CD4-positive, alpha-beta T cell treated with Interleukin-17A for 1 hour (primary cell): ENCODE measurements at regions not wholly inside any gene's neighbourhood (a gene's known extent, or its start where the extent isn't known, plus 50 kb on each side); places are given as distances from the start of the nearest gene placed in this dataset.

Source experiments
- DNase-seq: peaks from one replicate; pipeline ENCODE4 v3.0.0-alpha.2; 2020

DNA sequence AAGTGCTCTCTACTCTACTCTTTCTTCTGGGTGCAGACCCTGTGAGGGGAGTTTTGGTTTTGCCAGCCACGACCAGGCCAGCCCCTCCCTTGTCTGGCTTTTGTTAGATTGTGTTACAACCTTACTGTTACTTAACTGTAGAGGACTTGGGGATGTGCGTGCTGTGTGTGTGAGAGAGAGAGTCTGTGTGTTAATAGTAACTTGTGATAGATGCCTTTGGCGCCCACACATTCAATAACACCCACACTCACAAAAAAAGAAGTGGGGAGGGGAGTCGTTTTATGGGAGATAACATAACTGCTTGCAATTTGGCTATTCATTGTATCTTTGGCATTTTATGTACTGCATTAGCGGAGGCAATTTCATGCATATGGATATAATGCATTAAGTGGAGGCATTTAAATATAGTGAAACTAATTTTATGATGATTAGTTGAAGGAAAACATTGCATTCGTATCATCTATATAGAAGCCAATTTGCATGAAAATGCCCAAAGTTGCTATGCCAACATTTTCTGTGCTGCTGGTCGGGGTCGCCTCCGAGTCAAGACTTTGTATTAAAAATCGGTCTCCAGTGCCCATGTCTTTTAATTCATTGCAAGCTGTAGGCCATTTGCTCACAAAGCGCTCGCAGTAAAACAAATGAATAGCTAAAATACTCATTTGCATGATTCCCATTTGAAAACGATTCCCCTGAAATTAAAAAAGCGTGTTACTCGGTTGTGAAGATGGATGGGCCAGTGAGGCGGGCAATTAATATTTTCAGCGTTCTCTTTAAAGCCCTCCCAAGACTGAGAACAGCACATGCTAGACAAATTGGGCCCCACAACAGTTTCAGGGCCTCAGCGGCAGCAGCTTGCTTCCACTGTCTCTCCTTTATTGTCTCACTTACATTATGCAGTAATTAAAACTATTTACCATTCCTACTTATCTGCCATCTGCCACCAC, 158.5 kb upstream of the SMAD3 start:
- no peak for DNase-seq

DNA sequence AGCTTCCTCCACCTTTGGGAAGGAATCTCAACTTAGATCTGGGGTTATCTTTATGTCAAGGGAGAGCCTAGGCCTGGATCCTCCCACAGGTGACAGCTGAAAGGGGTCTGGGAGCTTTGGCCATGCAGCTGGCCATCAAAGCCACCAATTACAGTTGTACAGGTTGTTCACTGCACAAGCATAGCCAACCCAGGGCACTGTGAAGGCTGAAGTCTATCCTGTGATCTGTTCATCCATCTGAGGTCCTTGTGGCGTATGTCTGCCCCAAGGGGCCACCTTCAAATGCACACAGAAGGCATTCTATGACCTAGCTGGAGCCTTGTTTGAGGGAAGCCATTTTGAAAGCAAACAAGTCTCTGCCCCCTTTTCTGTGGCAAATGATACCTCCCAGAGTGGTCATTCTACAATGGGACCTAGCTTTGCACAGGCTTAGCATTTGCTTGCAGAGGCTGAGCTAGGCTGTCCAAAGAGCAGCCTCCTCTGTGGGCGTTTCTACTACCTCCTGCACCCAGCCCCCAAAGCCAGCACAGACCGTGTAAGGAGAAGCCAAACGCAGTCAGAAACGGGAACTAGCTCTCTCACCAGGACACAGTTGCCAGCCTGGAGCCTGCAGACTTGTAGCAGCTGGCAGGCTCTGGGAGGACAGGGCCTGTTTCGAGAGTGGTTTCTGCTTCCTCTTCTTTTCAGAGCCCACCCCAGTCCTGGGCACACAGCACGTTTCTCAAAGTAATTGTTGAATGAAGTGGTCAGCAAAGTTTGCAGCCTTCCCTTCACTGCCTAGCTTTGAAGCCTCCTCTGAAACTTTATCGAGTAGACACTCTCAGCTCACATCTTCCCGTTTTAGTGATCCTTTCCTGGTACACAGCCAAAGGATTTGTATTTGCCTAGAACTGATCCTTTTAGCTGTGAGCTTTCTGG, 157.3 kb upstream of the SMAD3 start:
- peak; percentile 11 for DNase-seq

DNA sequence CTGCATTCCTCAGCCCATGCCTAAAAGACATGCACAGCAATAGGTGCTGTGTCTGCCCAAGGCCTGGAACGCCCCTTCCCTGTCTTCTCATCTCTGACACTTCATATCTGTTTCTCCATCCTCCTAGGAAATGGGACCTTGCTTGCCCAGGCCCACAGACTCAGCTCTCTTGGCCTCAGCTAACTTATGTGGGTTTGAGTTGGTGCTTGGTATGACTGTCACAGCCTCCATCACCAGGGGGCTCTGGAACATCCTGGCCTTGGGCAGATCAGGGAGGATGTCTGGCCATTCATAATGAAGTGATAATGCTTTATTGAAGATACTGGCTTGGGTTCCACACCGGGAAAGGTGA, 156.7 kb upstream of the SMAD3 start:
- DNase-seq: no peak

DNA sequence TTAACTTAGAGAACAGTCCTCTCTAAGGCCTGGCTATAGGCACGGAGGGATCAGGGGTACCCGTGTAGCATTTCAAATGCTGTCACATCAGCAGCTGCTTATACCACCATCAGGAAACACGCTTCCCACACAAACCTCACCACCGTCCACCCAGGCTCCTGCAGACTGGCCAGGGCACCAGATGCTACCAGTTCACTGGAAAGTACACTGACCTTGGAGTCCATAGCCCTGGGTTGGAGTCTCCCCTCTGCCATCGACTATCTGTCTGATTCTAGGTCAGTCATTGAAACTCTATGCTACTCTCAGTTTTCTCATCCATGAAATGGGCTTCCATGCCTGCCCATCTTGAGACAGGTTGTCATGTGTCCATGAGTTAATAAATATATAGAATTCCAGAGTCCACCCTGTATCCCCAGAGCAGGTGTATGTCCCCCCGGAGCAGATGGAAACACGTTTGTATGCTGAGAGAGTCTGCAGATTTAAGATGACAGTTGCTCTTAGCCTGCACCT, 156.0 kb upstream of the SMAD3 start:
- no peak for DNase-seq

DNA sequence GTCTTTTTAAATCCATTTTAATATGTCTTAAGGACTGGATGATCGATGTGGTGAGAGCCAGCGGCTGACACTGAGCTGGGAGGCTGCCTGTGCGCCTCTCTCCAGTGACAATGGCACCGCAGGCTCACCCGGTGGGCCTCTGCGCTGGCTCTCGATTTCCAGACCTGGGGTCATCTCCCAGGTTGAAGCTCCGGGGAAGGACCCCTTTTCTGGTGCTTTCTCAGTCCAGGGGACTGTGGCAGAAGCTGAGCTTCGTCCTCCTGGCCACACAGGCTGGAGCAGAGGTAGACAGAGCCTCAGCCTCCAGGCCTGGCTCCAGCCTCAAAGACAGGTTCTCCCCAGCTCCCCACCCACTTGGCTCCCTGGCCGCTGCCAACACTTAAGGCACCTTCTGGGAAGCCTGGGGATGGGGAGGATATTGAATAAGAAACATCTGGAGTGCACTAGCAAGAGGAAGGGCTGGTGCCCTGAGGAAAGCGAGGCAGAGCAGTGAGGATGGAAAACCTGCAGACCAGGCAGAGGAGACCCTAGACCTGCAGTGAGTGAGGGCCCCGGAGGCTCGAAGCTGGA, 154.2 kb upstream of the SMAD3 start:
- no peak for DNase-seq

DNA sequence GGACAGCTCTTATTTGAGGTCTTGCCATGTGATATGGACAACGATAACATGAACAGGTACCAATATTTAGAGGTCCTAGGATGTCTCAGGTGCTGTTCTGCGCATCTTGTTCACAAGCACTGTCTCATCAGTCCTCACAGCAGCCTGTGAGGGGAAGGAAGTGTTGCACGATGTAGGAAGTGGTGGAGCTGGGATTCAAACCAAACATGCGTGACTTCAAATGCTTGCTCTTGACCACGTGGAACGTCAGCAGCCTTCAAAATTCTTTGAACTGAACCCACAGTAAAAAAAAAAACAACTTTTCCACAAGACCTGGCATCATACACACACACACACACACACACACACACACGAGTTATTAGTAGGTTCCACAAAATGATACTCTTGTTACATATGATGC, 153.4 kb upstream of the SMAD3 start:
- peak; percentile 38 for DNase-seq

DNA sequence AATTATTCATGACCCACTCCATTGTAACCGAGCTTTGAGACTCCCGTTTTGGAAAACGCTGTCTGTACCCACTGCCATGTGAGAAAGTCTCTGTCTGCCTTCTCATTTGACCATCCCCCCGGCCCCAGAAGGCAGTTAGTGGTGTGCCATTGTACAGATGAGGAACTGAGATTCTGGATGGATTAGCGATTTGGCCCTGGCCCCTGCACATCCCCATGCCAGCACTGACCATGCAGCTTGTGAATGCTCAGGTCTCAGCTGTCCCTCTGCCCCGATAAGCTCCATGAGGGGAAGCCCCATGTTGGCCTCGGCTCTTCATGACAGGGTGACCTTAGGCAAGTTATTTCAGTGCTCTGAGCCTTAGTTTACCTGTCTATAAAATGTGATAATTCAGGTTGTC, 153.0 kb upstream of the SMAD3 start:
- no peak for DNase-seq

DNA sequence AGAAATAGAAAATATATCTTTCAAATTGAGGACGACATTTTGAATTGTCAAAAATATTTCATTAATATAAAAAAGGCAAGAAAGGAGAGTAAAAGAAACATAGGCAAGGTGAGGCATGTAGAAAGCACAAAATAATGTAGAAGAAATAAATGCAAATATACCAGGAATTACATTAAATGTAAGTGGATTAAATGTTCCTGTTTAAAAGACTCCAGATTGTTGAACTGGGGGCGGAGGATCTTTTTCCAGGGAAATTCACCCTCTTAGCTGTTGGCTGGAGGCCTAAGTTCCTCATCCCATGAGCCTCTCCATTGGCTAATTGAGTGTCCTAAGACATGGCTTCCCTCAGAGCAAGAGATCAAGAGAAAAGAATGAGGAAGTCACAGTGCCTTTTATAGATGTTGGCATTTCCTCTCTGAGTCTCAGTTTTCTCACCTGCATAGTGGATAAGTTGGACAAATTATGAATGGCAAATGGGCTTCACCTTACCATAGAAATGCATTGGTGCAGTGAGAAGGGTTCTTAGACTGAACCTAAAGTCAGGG, 147.4 kb upstream of the SMAD3 start:
- DNase-seq: no peak

DNA sequence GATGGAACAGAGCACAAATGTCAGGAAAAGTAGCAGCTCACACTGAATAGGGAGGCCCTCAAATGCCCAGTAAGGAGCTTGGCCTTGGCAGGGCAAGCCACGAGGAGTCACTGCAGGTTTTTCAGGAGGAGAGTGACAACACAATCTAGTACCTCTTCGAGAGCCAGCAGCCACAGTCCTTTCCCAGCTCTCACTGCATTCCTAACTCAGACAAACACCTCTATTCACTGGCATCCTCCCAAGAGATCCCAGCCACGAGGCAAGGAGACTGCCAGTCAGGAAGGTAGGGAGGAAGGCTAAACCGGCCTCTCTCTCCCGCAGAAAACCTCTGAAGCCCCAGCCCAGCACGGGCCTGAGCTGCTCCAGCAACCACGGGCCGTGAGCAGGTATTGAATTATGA, 146.0 kb upstream of the SMAD3 start:
- no peak for DNase-seq

DNA sequence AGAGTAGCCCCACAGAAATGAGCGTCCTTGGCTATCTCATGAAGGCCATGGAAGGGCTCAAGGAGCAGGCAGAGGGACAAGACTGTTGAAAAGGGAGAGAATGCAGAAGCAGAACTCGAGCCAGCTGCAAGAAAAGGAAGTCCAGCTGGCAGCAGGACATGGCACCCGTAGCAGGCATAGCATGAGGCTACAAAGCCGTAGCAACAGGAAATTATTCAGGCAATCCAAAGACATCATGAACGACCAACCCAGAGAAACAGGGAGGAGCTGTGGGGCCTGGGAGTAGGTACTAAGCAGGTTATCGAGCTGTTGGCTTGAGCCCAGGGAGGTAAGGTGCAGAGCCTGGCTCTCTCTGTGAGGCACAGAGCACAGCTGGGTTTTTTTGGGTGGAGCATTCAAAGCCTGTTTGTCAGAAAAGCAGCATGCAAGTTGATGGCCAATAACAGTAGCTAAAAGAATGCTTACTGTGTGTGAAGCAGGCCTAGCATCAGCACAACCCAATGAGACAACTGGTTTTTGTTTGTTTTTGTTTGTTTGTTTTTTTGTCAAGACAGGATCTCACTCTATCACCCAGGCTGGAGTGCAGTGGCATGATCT, 144.0 kb upstream of the SMAD3 start:
- DNase-seq: no peak

DNA sequence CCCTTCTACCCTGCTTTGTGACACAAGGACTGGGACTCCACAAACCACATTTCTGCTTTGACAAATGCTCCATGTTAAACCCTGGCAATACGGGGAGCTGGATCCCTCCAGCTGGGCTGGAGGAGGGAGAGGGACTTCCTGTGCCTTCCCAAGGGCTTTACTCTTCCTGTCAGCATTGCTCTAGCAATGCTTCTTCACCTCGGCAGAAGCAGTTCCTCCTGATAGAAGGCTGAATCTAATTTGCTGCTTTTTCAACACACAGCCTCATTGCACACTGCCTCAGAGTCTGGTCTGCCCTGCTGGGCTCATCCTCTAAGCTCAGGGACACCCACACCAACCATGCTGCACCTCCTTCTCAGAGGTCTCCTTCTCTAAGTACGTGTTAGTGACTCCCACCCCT, 142.8 kb upstream of the SMAD3 start:
- DNase-seq: no peak

DNA sequence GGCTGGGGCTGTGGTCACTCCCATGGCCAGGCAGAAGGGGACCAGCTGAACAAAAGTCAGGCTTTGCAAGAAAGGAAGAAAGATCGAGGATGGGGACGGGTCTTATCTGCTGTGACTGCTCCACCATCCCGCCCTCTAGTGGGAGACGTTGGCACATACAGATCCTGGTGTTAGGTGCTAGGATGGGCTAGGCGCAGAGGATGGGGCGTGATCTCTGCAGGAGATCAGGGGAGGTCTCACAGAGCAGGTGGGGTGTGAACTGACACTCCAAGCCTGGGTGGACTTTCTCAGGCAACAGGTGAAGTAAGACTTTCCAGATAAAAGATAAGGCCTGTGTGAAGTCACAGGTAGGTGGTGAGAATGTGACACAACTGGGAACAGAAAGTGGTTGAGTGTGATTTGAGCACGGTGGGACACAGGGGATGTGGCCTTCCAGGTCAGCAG, 141.9 kb upstream of the SMAD3 start:
- peak; percentile 28 for DNase-seq

DNA sequence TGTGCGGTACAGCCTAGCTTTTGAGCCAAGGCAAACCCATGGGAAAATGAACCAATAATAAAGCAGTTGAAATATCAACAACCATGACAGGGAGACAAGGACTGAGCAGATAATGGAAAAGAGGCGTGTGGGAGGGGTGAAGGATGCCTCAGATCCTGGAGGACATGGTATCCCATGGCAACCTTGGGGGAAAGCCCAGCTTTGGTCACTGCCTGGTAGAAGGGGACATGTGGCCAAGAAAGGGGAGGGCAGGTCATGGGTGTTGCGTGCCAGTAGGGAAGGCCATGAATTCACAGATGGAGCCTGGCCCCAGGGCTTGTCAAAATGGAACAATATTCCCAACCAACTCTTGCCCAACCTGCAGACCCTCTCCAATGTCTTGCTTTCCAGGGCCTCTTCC, 140.5 kb upstream of the SMAD3 start:
- DNase-seq: no peak

DNA sequence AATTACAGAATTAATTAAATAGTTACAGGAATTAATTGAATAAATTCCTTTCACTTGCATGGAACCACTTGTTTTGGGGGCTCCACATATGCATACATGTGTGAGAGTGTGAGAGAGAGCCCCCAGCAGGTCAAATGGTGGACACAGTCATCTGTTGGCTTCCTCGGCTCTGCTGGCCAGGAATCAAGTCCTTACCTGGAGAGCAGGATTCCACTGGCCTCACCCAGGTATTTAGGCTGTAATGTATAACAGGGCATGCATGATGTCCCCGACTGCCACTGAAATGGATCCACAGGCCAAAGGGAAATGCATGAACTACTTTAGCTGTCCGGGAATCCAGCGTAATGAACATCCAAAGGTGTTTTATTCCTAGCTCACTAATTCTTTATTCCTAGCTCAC, 139.7 kb upstream of the SMAD3 start:
- no peak for DNase-seq

DNA sequence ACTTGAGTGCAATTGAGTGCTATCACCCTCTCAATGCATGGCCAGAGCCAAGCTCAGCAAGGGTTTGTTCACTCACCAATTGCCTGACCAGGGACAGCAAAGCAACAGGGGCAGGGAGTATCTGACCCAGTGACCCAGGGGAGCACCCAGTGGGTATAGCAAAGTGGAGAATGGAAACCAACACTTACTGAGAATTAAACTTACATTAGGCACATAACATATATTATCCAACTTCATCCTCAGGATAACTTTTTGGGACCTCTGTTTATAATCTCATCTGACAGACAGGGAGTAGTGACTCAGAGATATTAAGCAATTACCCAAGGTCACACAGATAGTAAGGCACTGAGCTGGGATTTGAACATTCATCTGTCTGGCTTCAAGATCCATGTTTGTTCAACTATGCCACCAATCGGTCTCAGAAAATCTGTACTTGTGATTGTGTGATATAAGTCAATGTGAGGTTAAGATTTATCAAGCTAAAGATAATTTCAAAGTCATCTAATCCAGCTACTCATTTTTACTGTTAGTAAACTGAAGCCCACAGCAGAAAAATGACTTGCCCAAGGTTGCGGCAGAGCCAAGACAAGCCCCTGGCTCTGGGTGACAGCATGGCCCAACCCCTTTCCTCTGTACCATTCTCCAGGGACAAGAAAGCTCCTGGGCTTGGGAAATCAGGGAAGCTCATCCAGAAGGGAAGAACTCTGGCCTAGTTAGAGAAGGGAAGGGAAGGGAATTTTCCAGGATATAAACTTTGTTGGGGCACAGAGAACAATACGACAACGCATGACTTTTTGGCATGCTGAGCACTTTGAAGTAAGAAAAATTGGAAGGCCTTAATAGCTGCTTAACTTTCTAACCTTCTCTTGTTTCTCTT, 138.0 kb upstream of the SMAD3 start:
- DNase-seq: no peak

DNA sequence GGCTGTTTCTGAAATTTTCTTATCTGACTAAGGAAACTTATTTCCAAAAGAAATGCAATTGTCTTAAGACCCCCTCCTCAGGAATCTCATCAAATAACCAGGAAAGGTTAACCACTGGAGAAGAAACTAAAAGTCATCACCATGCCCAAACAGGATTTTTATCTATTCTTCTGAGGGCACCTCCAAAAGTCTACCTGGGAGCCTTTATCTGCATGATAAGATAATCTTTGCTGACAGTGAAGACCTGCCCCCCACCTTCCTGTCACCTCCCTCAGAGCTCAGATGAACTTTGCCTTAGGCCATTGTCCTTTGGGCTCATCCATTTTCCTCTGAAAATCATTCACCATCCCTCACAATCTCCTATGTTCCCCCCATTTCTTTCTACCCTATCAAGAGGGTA, 137.3 kb upstream of the SMAD3 start:
- DNase-seq: no peak

DNA sequence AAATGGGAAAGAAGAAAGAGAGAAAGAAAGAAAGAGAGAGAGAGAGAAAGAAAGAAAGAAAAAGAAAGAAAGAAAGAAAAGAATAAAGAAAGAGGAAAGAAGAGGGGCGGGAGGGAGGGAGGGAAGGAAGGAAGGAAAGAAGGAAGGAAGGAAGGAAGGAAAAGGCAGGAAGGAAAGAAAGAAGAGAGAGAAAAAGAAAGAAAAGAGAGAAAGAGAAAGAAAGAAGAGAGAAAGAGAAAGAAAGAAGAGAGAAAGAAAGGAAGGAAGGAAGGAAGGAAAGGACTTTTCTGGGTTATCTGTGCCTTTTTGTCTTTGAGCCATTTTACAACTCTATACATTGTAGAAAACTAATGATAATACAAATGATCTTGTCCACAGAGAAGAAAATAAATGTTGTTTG, 136.6 kb upstream of the SMAD3 start:
- no peak for DNase-seq

DNA sequence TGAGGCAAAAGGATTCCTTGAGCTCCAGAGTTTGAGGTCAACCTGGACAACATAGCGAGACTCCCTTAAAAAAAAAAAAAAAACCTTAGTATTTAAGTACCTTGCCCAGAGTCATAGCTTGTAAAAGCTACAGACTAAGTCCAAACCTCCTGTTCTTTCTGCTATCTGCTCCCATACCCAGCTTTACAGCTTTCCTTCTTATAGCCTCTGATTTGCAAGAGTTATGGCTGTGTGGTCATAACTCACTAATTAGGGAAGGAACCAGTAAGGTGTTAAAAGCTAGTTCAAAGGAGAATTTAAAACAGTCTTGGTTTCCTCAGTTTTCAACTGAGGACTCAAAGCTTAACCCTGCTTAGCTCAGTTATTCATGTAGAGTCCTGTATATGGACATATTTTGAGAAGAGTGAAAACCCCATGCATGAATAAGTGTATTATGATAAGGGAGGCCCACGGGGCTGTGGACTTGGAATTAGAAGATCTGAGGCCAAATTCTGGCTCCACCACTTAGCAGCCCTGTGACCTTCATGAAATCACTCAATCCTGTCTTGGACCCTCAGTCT, 135.5 kb upstream of the SMAD3 start:
- no peak for DNase-seq

DNA sequence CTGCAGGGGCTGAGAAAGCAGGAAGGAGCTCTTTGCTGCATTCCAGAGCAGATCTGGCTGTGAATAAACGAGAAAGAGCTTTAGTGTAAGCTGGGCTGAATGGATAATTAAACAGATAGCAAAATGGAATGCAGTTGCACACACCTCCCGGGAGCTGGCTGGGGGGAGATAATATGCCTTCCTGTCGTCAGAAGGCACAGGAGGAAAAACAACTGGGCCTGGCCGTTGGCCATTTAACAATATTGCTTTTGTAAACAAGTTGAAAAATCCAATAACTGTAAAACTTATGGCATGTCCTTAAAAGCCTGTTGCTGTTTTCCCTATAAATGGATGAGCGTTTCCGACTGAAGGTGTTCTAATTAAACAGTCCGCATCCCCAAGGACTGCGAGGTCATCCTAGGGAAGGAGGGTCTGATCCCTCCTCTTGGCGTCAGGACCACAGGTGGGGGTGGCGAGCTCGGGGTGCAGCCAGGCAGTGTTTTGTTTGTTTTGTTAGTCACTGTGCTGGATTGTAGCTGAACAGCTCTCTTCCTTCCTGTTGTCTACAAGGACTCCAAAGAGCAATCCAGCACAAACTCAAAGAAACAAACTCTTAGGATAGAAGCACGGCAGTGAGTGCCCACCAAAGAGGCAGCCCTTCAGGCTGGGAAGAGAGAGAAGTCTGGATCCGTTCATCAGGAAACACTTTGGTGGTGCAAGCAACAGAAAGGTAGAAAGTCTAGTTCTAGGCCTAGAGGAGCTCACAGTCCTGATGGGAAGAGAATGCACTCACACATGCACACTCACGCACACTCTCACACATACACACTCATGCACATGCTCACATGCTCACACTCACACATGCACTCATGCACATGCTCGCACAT, 133.4 kb upstream of the SMAD3 start:
- no peak for DNase-seq

DNA sequence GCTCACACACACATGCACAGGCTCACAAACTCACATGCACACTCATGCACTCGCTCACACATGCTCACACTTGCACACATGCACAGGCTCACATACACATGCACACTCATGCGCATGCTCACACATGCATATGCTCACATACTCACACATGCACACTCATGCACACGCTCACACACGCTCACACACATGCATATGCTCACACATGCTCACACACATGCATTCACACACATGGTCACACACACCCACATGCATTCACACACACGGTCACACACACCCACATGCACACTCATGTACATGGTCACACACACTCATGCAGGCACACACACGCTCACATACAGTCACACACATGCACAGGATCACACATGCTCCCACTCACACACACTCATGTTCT, 132.8 kb upstream of the SMAD3 start:
- DNase-seq: no peak
